NCI-H2107 treated with DMSO at 0.1 percent for 48 hours (cell line): ENCODE measurements at regions not wholly inside any gene's neighbourhood (a gene's known extent, or its start where the extent isn't known, plus 50 kb on each side); places are given as distances from the start of the nearest gene placed in this dataset.

Experiments used
- DNase-seq: peaks from one replicate; lab custom pipeline; 2025; ENCODE audit not compliant: unreplicated experiment; lab: John Stamatoyannopoulos, UW

DNA sequence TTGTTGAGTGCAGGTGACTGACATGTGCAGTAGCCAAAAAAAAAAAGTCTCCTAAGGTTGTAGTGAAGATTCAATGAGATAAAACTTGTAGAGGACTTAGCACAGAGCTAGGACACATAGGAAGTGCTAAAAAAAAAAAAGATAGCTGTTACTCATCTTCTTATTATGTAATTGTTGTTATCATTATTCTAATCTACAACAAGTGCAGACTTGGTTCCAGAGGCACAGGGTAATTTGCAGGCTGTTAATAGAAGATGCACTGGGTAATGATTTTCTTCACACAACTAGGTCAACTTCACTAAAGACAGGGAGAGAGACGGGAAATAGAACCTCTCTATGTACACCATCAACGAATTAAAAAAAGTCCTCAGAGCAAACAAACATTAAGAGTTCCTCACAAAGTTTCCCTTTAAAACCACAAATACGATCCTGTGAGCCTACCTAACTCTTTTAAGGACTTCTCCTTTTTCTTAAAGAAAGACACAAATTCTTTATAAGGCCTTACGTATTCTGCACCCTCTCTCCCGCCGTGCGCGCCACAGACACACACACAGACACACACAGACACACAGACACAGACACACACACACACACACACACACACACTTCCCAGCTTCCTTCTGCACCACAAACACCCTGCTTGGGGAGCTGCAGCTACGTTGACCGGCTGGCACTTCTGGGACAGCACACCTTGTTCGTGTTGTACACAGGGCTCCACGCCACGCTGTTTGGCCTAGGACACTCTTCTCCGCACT is 49.8 kb upstream of the GADD45A start:
- DNase-seq, result no peak
